SU-DHL-6 (cell line): ENCODE measurements at regions not wholly inside any gene's neighbourhood (a gene's known extent, or its start where the extent isn't known, plus 50 kb on each side); places are given as distances from the start of the nearest gene placed in this dataset.

Experiments
- EZH2phosphoT487 ChIP-seq: fragments of 200-600 bp; sonication (generic), shearing (Covaris generic); conservative IDR thresholded peaks from 2 replicates; pipeline ENCODE4 v1.6.1; 2018; ENCODE audit warnings: mild to moderate bottlenecking, antibody characterized with exemption, low read length, moderate library complexity, mixed read lengths
- TF ChIP-seq, protein P1 (sequence below): fragments of 200-600 bp; sonication (generic); IDR thresholded peaks from one replicate; pipeline ENCODE4 v1.5.1; 2017; ENCODE audit warnings: antibody characterized with exemption, mild to moderate bottlenecking, low read length, moderate library complexity; ENCODE audit not compliant: insufficient read depth, poor library complexity, severe bottlenecking

DNA sequence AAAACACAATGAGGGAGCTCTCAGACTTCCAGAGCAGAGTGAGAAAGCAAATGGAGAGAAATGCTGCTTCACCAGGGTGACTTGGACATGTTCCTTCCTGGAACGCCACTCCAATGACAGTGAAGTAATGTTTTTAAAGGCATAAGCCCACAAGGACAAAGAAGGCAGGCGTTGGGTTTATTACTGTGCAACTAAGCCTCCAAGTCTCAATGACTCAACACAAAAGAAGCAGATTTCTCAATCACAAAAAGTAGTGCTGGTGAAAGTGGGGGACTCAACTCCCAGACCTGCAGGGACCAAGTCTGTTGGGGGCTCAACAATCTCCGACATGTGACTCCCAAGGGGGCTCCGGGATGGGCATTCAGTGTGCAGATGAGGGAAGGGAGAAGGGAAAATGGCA, 505.2 kb downstream of the BCL11B start:
- TF ChIP-seq, protein P1, sequence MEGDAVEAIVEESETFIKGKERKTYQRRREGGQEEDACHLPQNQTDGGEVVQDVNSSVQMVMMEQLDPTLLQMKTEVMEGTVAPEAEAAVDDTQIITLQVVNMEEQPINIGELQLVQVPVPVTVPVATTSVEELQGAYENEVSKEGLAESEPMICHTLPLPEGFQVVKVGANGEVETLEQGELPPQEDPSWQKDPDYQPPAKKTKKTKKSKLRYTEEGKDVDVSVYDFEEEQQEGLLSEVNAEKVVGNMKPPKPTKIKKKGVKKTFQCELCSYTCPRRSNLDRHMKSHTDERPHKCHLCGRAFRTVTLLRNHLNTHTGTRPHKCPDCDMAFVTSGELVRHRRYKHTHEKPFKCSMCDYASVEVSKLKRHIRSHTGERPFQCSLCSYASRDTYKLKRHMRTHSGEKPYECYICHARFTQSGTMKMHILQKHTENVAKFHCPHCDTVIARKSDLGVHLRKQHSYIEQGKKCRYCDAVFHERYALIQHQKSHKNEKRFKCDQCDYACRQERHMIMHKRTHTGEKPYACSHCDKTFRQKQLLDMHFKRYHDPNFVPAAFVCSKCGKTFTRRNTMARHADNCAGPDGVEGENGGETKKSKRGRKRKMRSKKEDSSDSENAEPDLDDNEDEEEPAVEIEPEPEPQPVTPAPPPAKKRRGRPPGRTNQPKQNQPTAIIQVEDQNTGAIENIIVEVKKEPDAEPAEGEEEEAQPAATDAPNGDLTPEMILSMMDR, result no peak
- TF ChIP-seq EZH2phosphoT487, result no peak
